HEK293 (cell line): ENCODE measurements at regions not wholly inside any gene's neighbourhood (a gene's known extent, or its start where the extent isn't known, plus 50 kb on each side); places are given as distances from the start of the nearest gene placed in this dataset.

ENCODE experiments used
- CTCF ChIA-PET: fragments of 350-600 bp; formaldehyde crosslinking; extraction: SDS; loops from one replicate; lab custom pipeline; 2021; ENCODE audit warnings: antibody characterized with exemption; lab: Yijun Ruan, JAX
- POLR2A ChIA-PET: fragments of 300-600 bp; formaldehyde crosslinking; extraction: SDS; loops from one replicate; lab custom pipeline; 2020; ENCODE audit warnings: antibody characterized with exemption, inconsistent platforms; lab: Yijun Ruan, JAX
- H3K27ac ChIP-seq: fragments of 200-500 bp; sonication (Bioruptor generic); 2 replicates; pipeline ENCODE4 v1.5.1; 2014; ENCODE audit warnings: low read depth, low read length, control low read depth, inconsistent platforms; ENCODE audit errors: extremely low read depth
- H3K36me3 ChIP-seq, 2 experiments: fragments of 200-500 bp in 1 of 2; sonication (Bioruptor generic) in 1 of 2; 1 replicate in 1 of 2; 2 replicates in 1 of 2; pipeline ENCODE4 v1.5.1; 2014 to 2017; ENCODE audit warnings: inconsistent platforms in 2 of 2, low read length in 2 of 2; ENCODE audit not compliant: control insufficient read depth in 2 of 2, insufficient read depth in 1 of 2
- H3K4me1 ChIP-seq: fragments of 200-500 bp; sonication (Bioruptor generic); 2 replicates; pipeline ENCODE4 v1.5.1; 2014; ENCODE audit warnings: mild to moderate bottlenecking, low read length, inconsistent platforms; ENCODE audit not compliant: control insufficient read depth, insufficient read depth
- H3K4me3 ChIP-seq: 2 replicates; pipeline ENCODE4 v1.5.1; 2011; ENCODE audit warnings: low read depth, mild to moderate bottlenecking, control low read depth, low read length, moderate library complexity
- H3K9me3 ChIP-seq: fragments of 200-500 bp; sonication (Bioruptor generic); 2 replicates; pipeline ENCODE4 v1.5.1; 2014; ENCODE audit warnings: low read depth, low read length, inconsistent platforms; ENCODE audit not compliant: control insufficient read depth, insufficient read depth
- GFI1B ChIP-seq: fragments of 450-650 bp; formaldehyde crosslinking; IDR thresholded peaks from 2 replicates; pipeline ENCODE4 v1.5.1; 2016; ENCODE audit warnings: missing biosample characterization, missing genetic modification characterization
- GLI2 ChIP-seq: fragments of 450-650 bp; formaldehyde crosslinking; IDR thresholded peaks from 2 replicates; pipeline ENCODE4; 2017; ENCODE audit warnings: missing biosample characterization, missing genetic modification characterization, low read depth, borderline replicate concordance
- KLF16 ChIP-seq: fragments of 450-650 bp; formaldehyde crosslinking; IDR thresholded peaks from 2 replicates; pipeline ENCODE4 v1.5.1; 2017; ENCODE audit warnings: missing biosample characterization, missing genetic modification characterization
- SALL2 ChIP-seq: fragments of 450-650 bp; formaldehyde crosslinking; IDR thresholded peaks from 2 replicates; pipeline ENCODE4 v1.5.0; 2017; ENCODE audit warnings: missing biosample characterization, mild to moderate bottlenecking, missing genetic modification characterization, borderline replicate concordance
- TCF7L2 ChIP-seq: IDR thresholded peaks from 2 replicates; pipeline ENCODE4 v1.6.1; 2011; ENCODE audit warnings: low read depth, mild to moderate bottlenecking, inconsistent platforms, low read length, moderate library complexity, borderline replicate concordance
- ZBTB1 ChIP-seq: fragments of 450-650 bp; formaldehyde crosslinking; IDR thresholded peaks from 2 replicates; pipeline ENCODE4 v1.5.1; 2016; ENCODE audit warnings: missing biosample characterization, missing genetic modification characterization
- ZBTB17 ChIP-seq: fragments of 450-650 bp; formaldehyde crosslinking; IDR thresholded peaks from 2 replicates; pipeline ENCODE4 v1.5.1; 2016; ENCODE audit warnings: missing biosample characterization, missing genetic modification characterization
- ZFP37 ChIP-seq: fragments of 450-650 bp; formaldehyde crosslinking; IDR thresholded peaks from 2 replicates; pipeline ENCODE4 v1.5.1; 2016; ENCODE audit warnings: missing biosample characterization, missing genetic modification characterization
- ZNF138 ChIP-seq: fragments of 450-650 bp; formaldehyde crosslinking; IDR thresholded peaks from 2 replicates; pipeline ENCODE4 v1.5.1; 2016; ENCODE audit warnings: missing biosample characterization, missing genetic modification characterization, borderline replicate concordance
- ZNF2 ChIP-seq: fragments of 450-650 bp; formaldehyde crosslinking; IDR thresholded peaks from 2 replicates; pipeline ENCODE4 v1.5.1; 2016; ENCODE audit warnings: missing biosample characterization, missing genetic modification characterization
- ZNF26 ChIP-seq: fragments of 450-650 bp; formaldehyde crosslinking; IDR thresholded peaks from 2 replicates; pipeline ENCODE4 v1.5.1; 2016; ENCODE audit warnings: missing biosample characterization, missing genetic modification characterization
- ZNF266 ChIP-seq: fragments of 450-650 bp; formaldehyde crosslinking; IDR thresholded peaks from 2 replicates; pipeline ENCODE4 v1.5.1; 2016; ENCODE audit warnings: missing biosample characterization, missing genetic modification characterization, low read depth
- ZNF311 ChIP-seq: fragments of 450-650 bp; formaldehyde crosslinking; IDR thresholded peaks from 2 replicates; pipeline ENCODE4 v1.5.1; 2017; ENCODE audit warnings: missing biosample characterization, missing genetic modification characterization, borderline replicate concordance
- ZNF354C ChIP-seq: fragments of 450-650 bp; formaldehyde crosslinking; IDR thresholded peaks from 2 replicates; pipeline ENCODE4 v1.5.1; 2016; ENCODE audit warnings: missing biosample characterization, missing genetic modification characterization, low read depth, borderline replicate concordance
- ZNF416 ChIP-seq: fragments of 450-650 bp; formaldehyde crosslinking; IDR thresholded peaks from 2 replicates; pipeline ENCODE4 v1.5.1; 2016; ENCODE audit warnings: missing biosample characterization, missing genetic modification characterization
- ZNF501 ChIP-seq: fragments of 450-650 bp; formaldehyde crosslinking; IDR thresholded peaks from 2 replicates; pipeline ENCODE4 v1.5.1; 2016; ENCODE audit warnings: missing biosample characterization, missing genetic modification characterization
- ZNF529 ChIP-seq: fragments of 450-650 bp; formaldehyde crosslinking; IDR thresholded peaks from 2 replicates; pipeline ENCODE4 v1.5.1; 2017; ENCODE audit warnings: missing genetic modification characterization, missing biosample characterization; ENCODE audit not compliant: insufficient replicate concordance
- ZNF596 ChIP-seq: fragments of 450-650 bp; IDR thresholded peaks from 2 replicates; pipeline ENCODE4 v1.5.0; 2018; ENCODE audit warnings: missing biosample characterization, mild to moderate bottlenecking, missing genetic modification characterization, moderate library complexity
- ZNF645 ChIP-seq: fragments of 450-650 bp; formaldehyde crosslinking; IDR thresholded peaks from 2 replicates; pipeline ENCODE4; 2016; ENCODE audit warnings: missing biosample characterization, missing genetic modification characterization
- ZNF658 ChIP-seq: fragments of 450-650 bp; formaldehyde crosslinking; IDR thresholded peaks from 2 replicates; pipeline ENCODE4; 2016; ENCODE audit warnings: missing biosample characterization, missing genetic modification characterization
- ZNF701 ChIP-seq: fragments of 450-650 bp; formaldehyde crosslinking; IDR thresholded peaks from 2 replicates; pipeline ENCODE4 v1.5.1; 2016; ENCODE audit warnings: missing biosample characterization, missing genetic modification characterization
- ZSCAN16 ChIP-seq: fragments of 450-650 bp; formaldehyde crosslinking; IDR thresholded peaks from 2 replicates; pipeline ENCODE4 v1.5.1; 2016; ENCODE audit warnings: missing biosample characterization, missing genetic modification characterization
- ZSCAN18 ChIP-seq: fragments of 450-650 bp; formaldehyde crosslinking; IDR thresholded peaks from 2 replicates; pipeline ENCODE4 v1.5.1; 2016; ENCODE audit warnings: missing biosample characterization, missing genetic modification characterization

- no peak for TF ChIP-seq ZNF354C
- TF ChIP-seq SALL2 (tag by site-specific recombination): no peak
- TF ChIP-seq GFI1B (tag by site-specific recombination): no peak
- no peak for TF ChIP-seq ZNF416 (tag by site-specific recombination)
- TF ChIP-seq ZNF529: no peak
- TF ChIP-seq ZNF645 (tag by site-specific recombination): no peak
- TF ChIP-seq KLF16: no peak
- TF ChIP-seq ZNF501 (tag by site-specific recombination): no peak
- no peak for TF ChIP-seq ZNF701
- TF ChIP-seq ZFP37 (tag by site-specific recombination): no peak
- TF ChIP-seq ZNF138 (tag by site-specific recombination): no peak
- TF ChIP-seq ZNF26 (tag by site-specific recombination): no peak
- TF ChIP-seq ZNF658 (tag by site-specific recombination): no peak
- TF ChIP-seq ZNF266 (tag by site-specific recombination): no peak
- TF ChIP-seq ZNF2 (tag by site-specific recombination): no peak
- TF ChIP-seq ZSCAN16 (tag by site-specific recombination): no peak
- CTCF ChIA-PET: no interaction called here
- POLR2A ChIA-PET: no interaction called here
- Histone ChIP-seq H3K36me3 (no peaks in the 10 kb centered on the region), H3K27ac (no peak overlapping the region), H3K9me3 (no peaks in the 10 kb centered on the region; the same call in none of the 2 replicates), H3K4me3 (no peak overlapping the region), H3K4me1 (no peaks in the 10 kb centered on the region)
Observed at GRCh38 chr14:106511006-106511799, 984.8 kb downstream of the TMEM121 start.

- no peaks in the 10 kb centered on the region; the same call in none of the 2 replicates for H3K9me3 ChIP-seq
- H3K27ac ChIP-seq: no peak overlapping the region
- no peak overlapping the region for H3K4me3 ChIP-seq
- ChIA-PET POLR2A (no interaction called here), CTCF (no interaction called here)
- H3K4me1 ChIP-seq: no peaks in the 10 kb centered on the region
- H3K36me3 ChIP-seq: no peaks in the 10 kb centered on the region
- TF ChIP-seq ZNF596 (no peak), ZNF311 (tag by site-specific recombination) (no peak), ZBTB1 (tag by site-specific recombination) (no peak), GLI2 (tag by site-specific recombination) (no peak), ZBTB17 (tag by site-specific recombination) (no peak), TCF7L2 (no peak), ZSCAN18 (tag by site-specific recombination) (no peak)
Observed at GRCh38 chr14:106511800-106512198, 985.4 kb downstream of the TMEM121 start.
